PFSK-1 (cell line): ENCODE measurements at regions not wholly inside any gene's neighbourhood (a gene's known extent, or its start where the extent isn't known, plus 50 kb on each side); places are given as distances from the start of the nearest gene placed in this dataset.

ENCODE experiments used
- FOXP2 ChIP-seq: optimal IDR thresholded peaks from 2 replicates; pipeline ENCODE3; 2011; ENCODE audit warnings: borderline replicate concordance, control low read depth, inconsistent platforms; ENCODE audit not compliant: insufficient read depth; ENCODE audit errors: extremely low read length, extremely low read depth
- POLR2AphosphoS5 ChIP-seq: IDR thresholded peaks from 2 replicates; pipeline ENCODE4 v1.6.1; 2012; ENCODE audit warnings: low read depth, mild to moderate bottlenecking, control low read depth, low read length, moderate library complexity
- REST ChIP-seq, 2 experiments: IDR thresholded peaks; 2 replicates each; pipeline versions ENCODE4 v1.6.1 to v1.8.0; 2011 to 2012; ENCODE audit warnings: low read depth in 2 of 2, low read length in 2 of 2, control low read depth in 1 of 2, inconsistent platforms in 1 of 2, mild to moderate bottlenecking in 1 of 2, moderate library complexity in 1 of 2; ENCODE audit not compliant: insufficient read depth in 1 of 2
- SIN3A ChIP-seq: IDR thresholded peaks from 2 replicates; pipeline ENCODE4 v1.6.1; 2012; ENCODE audit warnings: mild to moderate bottlenecking, low read length, moderate library complexity, borderline replicate concordance; ENCODE audit not compliant: insufficient read depth
- TAF1 ChIP-seq: IDR thresholded peaks from 2 replicates; pipeline ENCODE4 v1.6.1; 2012; ENCODE audit warnings: low read length, control low read depth, borderline replicate concordance; ENCODE audit not compliant: insufficient read depth

GRCh38 chr1:185672719-185673360 is 61.4 kb upstream of the HMCN1 start:
- TF ChIP-seq TAF1 (no peak), POLR2AphosphoS5 (no peak), REST (IDR thresholded peaks at IDR 0.05; ENCODE audit: insufficient read depth in 1 of 2, low read depth in 2 of 2, low read length in 2 of 2) (no peak), FOXP2 (no peak), SIN3A (no peak)

DNA sequence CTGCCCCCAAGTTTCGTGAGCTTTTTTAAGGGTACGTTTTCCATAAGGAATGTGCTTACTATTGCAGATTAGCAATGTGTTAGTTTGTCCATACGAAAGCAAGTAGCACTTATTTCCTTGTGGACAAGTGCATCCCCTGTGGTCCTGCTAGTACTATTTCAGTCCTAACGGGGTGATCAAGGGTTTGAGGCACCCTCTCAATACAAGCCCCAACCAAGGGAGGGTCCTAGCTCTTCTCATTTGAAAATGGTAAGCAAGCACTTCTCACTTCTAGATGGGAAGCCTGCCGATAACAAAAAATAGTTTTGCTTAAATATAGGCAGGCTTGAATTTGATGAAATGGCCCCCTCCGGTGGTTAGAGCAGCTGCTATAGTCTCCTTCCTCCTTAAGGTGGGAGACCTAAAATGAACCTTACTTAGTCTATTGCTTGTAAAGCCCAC is 64.0 kb upstream of the HMCN1 start:
- no peak for TF ChIP-seq TAF1

DNA sequence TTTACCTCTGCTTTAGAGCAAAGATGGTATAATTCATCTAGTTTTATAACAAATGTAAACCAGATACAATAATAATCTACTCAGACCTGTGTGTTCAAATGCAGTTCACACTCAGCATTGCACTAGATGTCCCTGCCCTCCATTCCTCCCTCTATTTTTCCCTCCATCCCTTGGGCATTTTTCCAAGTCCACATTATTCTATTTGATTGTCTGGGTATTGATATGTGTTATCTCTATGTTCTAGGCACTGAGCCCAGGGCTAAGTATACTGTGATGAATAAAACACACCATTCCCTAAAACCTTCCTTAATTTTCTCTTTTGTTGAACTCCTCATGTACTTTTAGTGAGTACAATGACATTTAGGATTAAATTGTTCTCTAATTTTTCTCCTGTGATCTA is 66.2 kb upstream of the HMCN1 start:
- no peak for TF ChIP-seq TAF1
- TF ChIP-seq POLR2AphosphoS5 = no peak
- no peak for TF ChIP-seq SIN3A
- no peak for TF ChIP-seq FOXP2
- TF ChIP-seq REST (IDR thresholded peaks at IDR 0.05; ENCODE audit: insufficient read depth in 1 of 2, low read depth in 2 of 2, low read length in 2 of 2) = no peak

DNA sequence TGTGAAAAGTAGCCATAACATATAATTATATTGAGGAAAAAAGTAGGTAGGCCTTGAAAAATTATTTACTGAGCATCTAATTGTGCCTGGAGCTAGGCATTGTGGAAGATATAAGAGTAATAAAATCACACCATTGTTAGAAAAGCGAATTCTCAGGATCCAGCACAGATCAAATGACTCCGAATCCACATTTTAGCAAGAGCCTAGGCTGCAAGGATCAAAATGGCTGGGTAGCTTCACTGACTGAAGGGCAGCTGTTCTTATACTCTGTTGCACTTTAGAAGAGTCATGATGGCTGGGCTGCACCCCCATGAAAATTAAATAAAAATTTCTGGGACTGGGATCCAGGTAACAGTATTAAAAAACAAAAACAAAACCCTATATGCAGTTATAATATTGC is 67.6 kb upstream of the HMCN1 start:
- no peak for TF ChIP-seq REST (IDR thresholded peaks at IDR 0.05; ENCODE audit: insufficient read depth in 1 of 2, low read depth in 2 of 2, low read length in 2 of 2)
- TF ChIP-seq TAF1 = no peak

GRCh38 chr1:185663771-185664296 is 70.4 kb upstream of the HMCN1 start:
- TF ChIP-seq TAF1 (no peak), SIN3A (no peak), FOXP2 (no peak), REST (IDR thresholded peaks at IDR 0.05; ENCODE audit: insufficient read depth in 1 of 2, low read depth in 2 of 2, low read length in 2 of 2) (no peak), POLR2AphosphoS5 (no peak)
